OCI-LY3 (cell line): ENCODE measurements at regions not wholly inside any gene's neighbourhood (a gene's known extent, or its start where the extent isn't known, plus 50 kb on each side); places are given as distances from the start of the nearest gene placed in this dataset.

Experiments
- EZH2phosphoT487 ChIP-seq: fragments of 200-600 bp; shearing (Covaris generic); IDR thresholded peaks from 2 replicates; pipeline ENCODE4 v1.6.1; 2018; ENCODE audit warnings: antibody characterized with exemption, mixed run types, low read depth
- TF ChIP-seq, protein P1 (sequence below): fragments of 200-600, 300-600 bp; sonication (generic); IDR thresholded peaks from 2 replicates; pipeline ENCODE4 v1.5.1; 2014; ENCODE audit warnings: antibody characterized with exemption, low read length, low read depth

GRCh38 chr2:210991107-210991506 is 434.7 kb downstream of the CPS1 start:
- TF ChIP-seq, protein P1, sequence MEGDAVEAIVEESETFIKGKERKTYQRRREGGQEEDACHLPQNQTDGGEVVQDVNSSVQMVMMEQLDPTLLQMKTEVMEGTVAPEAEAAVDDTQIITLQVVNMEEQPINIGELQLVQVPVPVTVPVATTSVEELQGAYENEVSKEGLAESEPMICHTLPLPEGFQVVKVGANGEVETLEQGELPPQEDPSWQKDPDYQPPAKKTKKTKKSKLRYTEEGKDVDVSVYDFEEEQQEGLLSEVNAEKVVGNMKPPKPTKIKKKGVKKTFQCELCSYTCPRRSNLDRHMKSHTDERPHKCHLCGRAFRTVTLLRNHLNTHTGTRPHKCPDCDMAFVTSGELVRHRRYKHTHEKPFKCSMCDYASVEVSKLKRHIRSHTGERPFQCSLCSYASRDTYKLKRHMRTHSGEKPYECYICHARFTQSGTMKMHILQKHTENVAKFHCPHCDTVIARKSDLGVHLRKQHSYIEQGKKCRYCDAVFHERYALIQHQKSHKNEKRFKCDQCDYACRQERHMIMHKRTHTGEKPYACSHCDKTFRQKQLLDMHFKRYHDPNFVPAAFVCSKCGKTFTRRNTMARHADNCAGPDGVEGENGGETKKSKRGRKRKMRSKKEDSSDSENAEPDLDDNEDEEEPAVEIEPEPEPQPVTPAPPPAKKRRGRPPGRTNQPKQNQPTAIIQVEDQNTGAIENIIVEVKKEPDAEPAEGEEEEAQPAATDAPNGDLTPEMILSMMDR = no peak
- TF ChIP-seq EZH2phosphoT487 = no peak
